ENCODE measurements at regions not wholly inside any gene's neighbourhood (a gene's known extent, or its start where the extent isn't known, plus 50 kb on each side); places are given as distances from the start of the nearest gene placed in this dataset.
"Not testable (repeated sequence)": the region's sequence is repeated elsewhere in the genome, so short reads cannot be mapped to it uniquely, and the experiment has no call there.

- not testable (repeated sequence) for H3K36me3 ChIP-seq (ENCODE audit: control insufficient read depth in 1 of 2, insufficient read depth in 2 of 2, low read length in 2 of 2); H3K27ac ChIP-seq (ENCODE audit: low read depth, low read length); H3K27me3 ChIP-seq (ENCODE audit: control insufficient read depth in 1 of 2, insufficient read depth in 2 of 2, low read length in 2 of 2); H3K4me1 ChIP-seq (ENCODE audit: control insufficient read depth in 1 of 2, insufficient read depth in 2 of 2, low read length in 2 of 2); H3K9me3 ChIP-seq (ENCODE audit: control insufficient read depth in 1 of 2, low read length in 2 of 2); H3K9ac ChIP-seq (ENCODE audit: low read depth in 1 of 2, low read length in 2 of 2); H3K4me3 ChIP-seq (ENCODE audit: low read depth in 1 of 2, low read length in 2 of 2)
These were observed 477.6 kb upstream of the IL12A start for GRCh38 chr3:159510988-159511387.

GRCh38 chr3:159513444-159513843, 475.2 kb upstream of the IL12A start:
- no peak overlapping the region for H3K9ac ChIP-seq (ENCODE audit: low read depth in 1 of 2, low read length in 2 of 2)
- H3K4me3 ChIP-seq (ENCODE audit: low read depth in 1 of 2, low read length in 2 of 2), result no peak overlapping the region
- H3K4me1 ChIP-seq (ENCODE audit: control insufficient read depth in 1 of 2, insufficient read depth in 2 of 2, low read length in 2 of 2), result no peaks in the 10 kb centered on the region

GRCh38 chr3:159513867-159514380, 474.7 kb upstream of the IL12A start:
- Histone ChIP-seq H3K4me1 (ENCODE audit: control insufficient read depth in 1 of 2, insufficient read depth in 2 of 2, low read length in 2 of 2) (no peaks in the 10 kb centered on the region), H3K27ac (ENCODE audit: low read depth, low read length) (no peak overlapping the region), H3K4me3 (ENCODE audit: low read depth in 1 of 2, low read length in 2 of 2) (no peak overlapping the region), H3K36me3 (ENCODE audit: control insufficient read depth in 1 of 2, insufficient read depth in 2 of 2, low read length in 2 of 2) (no peaks in the 10 kb centered on the region), H3K27me3 (ENCODE audit: control insufficient read depth in 1 of 2, insufficient read depth in 2 of 2, low read length in 2 of 2) (no peaks in the 10 kb centered on the region), H3K9me3 (ENCODE audit: control insufficient read depth in 1 of 2, low read length in 2 of 2) (no peaks in the 10 kb centered on the region), H3K9ac (ENCODE audit: low read depth in 1 of 2, low read length in 2 of 2) (no peak overlapping the region)

More at GRCh38 chr3:159513444-159513843, 475.2 kb upstream of the IL12A start:
- H3K36me3 ChIP-seq (ENCODE audit: control insufficient read depth in 1 of 2, insufficient read depth in 2 of 2, low read length in 2 of 2), result no peaks in the 10 kb centered on the region
- H3K27ac ChIP-seq (ENCODE audit: low read depth, low read length), result no peak overlapping the region
- H3K9me3 ChIP-seq (ENCODE audit: control insufficient read depth in 1 of 2, low read length in 2 of 2), result no peaks in the 10 kb centered on the region
- no peaks in the 10 kb centered on the region for H3K27me3 ChIP-seq (ENCODE audit: control insufficient read depth in 1 of 2, insufficient read depth in 2 of 2, low read length in 2 of 2)

GRCh38 chr3:159517105-159517504, 471.5 kb upstream of the IL12A start:
- Histone ChIP-seq H3K4me3 (ENCODE audit: low read depth in 1 of 2, low read length in 2 of 2) (no peak overlapping the region), H3K4me1 (ENCODE audit: control insufficient read depth in 1 of 2, insufficient read depth in 2 of 2, low read length in 2 of 2) (no peaks in the 10 kb centered on the region), H3K36me3 (ENCODE audit: control insufficient read depth in 1 of 2, insufficient read depth in 2 of 2, low read length in 2 of 2) (no peaks in the 10 kb centered on the region), H3K9ac (ENCODE audit: low read depth in 1 of 2, low read length in 2 of 2) (no peak overlapping the region), H3K27me3 (ENCODE audit: control insufficient read depth in 1 of 2, insufficient read depth in 2 of 2, low read length in 2 of 2) (no peaks in the 10 kb centered on the region), H3K9me3 (ENCODE audit: control insufficient read depth in 1 of 2, low read length in 2 of 2) (no peaks in the 10 kb centered on the region), H3K27ac (ENCODE audit: low read depth, low read length) (no peak overlapping the region)

- H3K4me3 ChIP-seq (ENCODE audit: low read depth in 1 of 2, low read length in 2 of 2), result no peak overlapping the region
- H3K9me3 ChIP-seq (ENCODE audit: control insufficient read depth in 1 of 2, low read length in 2 of 2), result no peaks in the 10 kb centered on the region
- H3K27ac ChIP-seq (ENCODE audit: low read depth, low read length), result no peak overlapping the region
- no peak overlapping the region for H3K9ac ChIP-seq (ENCODE audit: low read depth in 1 of 2, low read length in 2 of 2)
- no peaks in the 10 kb centered on the region for H3K27me3 ChIP-seq (ENCODE audit: control insufficient read depth in 1 of 2, insufficient read depth in 2 of 2, low read length in 2 of 2)
- no peaks in the 10 kb centered on the region for H3K36me3 ChIP-seq (ENCODE audit: control insufficient read depth in 1 of 2, insufficient read depth in 2 of 2, low read length in 2 of 2)
- no peaks in the 10 kb centered on the region for H3K4me1 ChIP-seq (ENCODE audit: control insufficient read depth in 1 of 2, insufficient read depth in 2 of 2, low read length in 2 of 2)
These were observed 468.0 kb upstream of the IL12A start for GRCh38 chr3:159520638-159521037.

GRCh38 chr3:159522276-159522675, 466.4 kb upstream of the IL12A start:
- Histone ChIP-seq H3K9ac (ENCODE audit: low read depth in 1 of 2, low read length in 2 of 2) (no peak overlapping the region), H3K4me3 (ENCODE audit: low read depth in 1 of 2, low read length in 2 of 2) (no peak overlapping the region), H3K27ac (ENCODE audit: low read depth, low read length) (no peak overlapping the region), H3K4me1 (ENCODE audit: control insufficient read depth in 1 of 2, insufficient read depth in 2 of 2, low read length in 2 of 2) (no peaks in the 10 kb centered on the region), H3K27me3 (ENCODE audit: control insufficient read depth in 1 of 2, insufficient read depth in 2 of 2, low read length in 2 of 2) (no peaks in the 10 kb centered on the region), H3K9me3 (ENCODE audit: control insufficient read depth in 1 of 2, low read length in 2 of 2) (no peaks in the 10 kb centered on the region), H3K36me3 (ENCODE audit: control insufficient read depth in 1 of 2, insufficient read depth in 2 of 2, low read length in 2 of 2) (no peaks in the 10 kb centered on the region)

GRCh38 chr3:159528251-159528895, 460.3 kb upstream of the IL12A start:
- Histone ChIP-seq H3K36me3 (ENCODE audit: control insufficient read depth in 1 of 2, insufficient read depth in 2 of 2, low read length in 2 of 2) (no peaks in the 10 kb centered on the region), H3K27me3 (ENCODE audit: control insufficient read depth in 1 of 2, insufficient read depth in 2 of 2, low read length in 2 of 2) (no peaks in the 10 kb centered on the region), H3K27ac (ENCODE audit: low read depth, low read length) (no peak overlapping the region), H3K4me3 (ENCODE audit: low read depth in 1 of 2, low read length in 2 of 2) (no peak overlapping the region), H3K9ac (ENCODE audit: low read depth in 1 of 2, low read length in 2 of 2) (no peak overlapping the region), H3K9me3 (ENCODE audit: control insufficient read depth in 1 of 2, low read length in 2 of 2) (no peaks in the 10 kb centered on the region), H3K4me1 (ENCODE audit: control insufficient read depth in 1 of 2, insufficient read depth in 2 of 2, low read length in 2 of 2) (no peaks in the 10 kb centered on the region)

- H3K4me1 ChIP-seq (ENCODE audit: control insufficient read depth in 1 of 2, insufficient read depth in 2 of 2, low read length in 2 of 2), result no peaks in the 10 kb centered on the region
- H3K27me3 ChIP-seq (ENCODE audit: control insufficient read depth in 1 of 2, insufficient read depth in 2 of 2, low read length in 2 of 2), result no peaks in the 10 kb centered on the region
- H3K27ac ChIP-seq (ENCODE audit: low read depth, low read length), result no peak overlapping the region
- H3K4me3 ChIP-seq (ENCODE audit: low read depth in 1 of 2, low read length in 2 of 2), result no peak overlapping the region
- no peaks in the 10 kb centered on the region for H3K9me3 ChIP-seq (ENCODE audit: control insufficient read depth in 1 of 2, low read length in 2 of 2)
- H3K9ac ChIP-seq (ENCODE audit: low read depth in 1 of 2, low read length in 2 of 2), result no peak overlapping the region
- no peaks in the 10 kb centered on the region for H3K36me3 ChIP-seq (ENCODE audit: control insufficient read depth in 1 of 2, insufficient read depth in 2 of 2, low read length in 2 of 2)
These were observed 456.1 kb upstream of the IL12A start for GRCh38 chr3:159532577-159532976.

- Histone ChIP-seq H3K9me3 (ENCODE audit: control insufficient read depth in 1 of 2, low read length in 2 of 2) (no peaks in the 10 kb centered on the region), H3K27ac (ENCODE audit: low read depth, low read length) (no peak overlapping the region), H3K36me3 (ENCODE audit: control insufficient read depth in 1 of 2, insufficient read depth in 2 of 2, low read length in 2 of 2) (no peaks in the 10 kb centered on the region), H3K4me1 (ENCODE audit: control insufficient read depth in 1 of 2, insufficient read depth in 2 of 2, low read length in 2 of 2) (no peaks in the 10 kb centered on the region), H3K9ac (ENCODE audit: low read depth in 1 of 2, low read length in 2 of 2) (no peak overlapping the region), H3K27me3 (ENCODE audit: control insufficient read depth in 1 of 2, insufficient read depth in 2 of 2, low read length in 2 of 2) (no peaks in the 10 kb centered on the region), H3K4me3 (ENCODE audit: low read depth in 1 of 2, low read length in 2 of 2) (no peak overlapping the region)
These were observed 454.1 kb upstream of the IL12A start for GRCh38 chr3:159534496-159534895.

- Histone ChIP-seq H3K27ac (ENCODE audit: low read depth, low read length) (no peak overlapping the region), H3K4me3 (ENCODE audit: low read depth in 1 of 2, low read length in 2 of 2) (no peak overlapping the region), H3K36me3 (ENCODE audit: control insufficient read depth in 1 of 2, insufficient read depth in 2 of 2, low read length in 2 of 2) (no peaks in the 10 kb centered on the region), H3K9me3 (ENCODE audit: control insufficient read depth in 1 of 2, low read length in 2 of 2) (no peaks in the 10 kb centered on the region), H3K9ac (ENCODE audit: low read depth in 1 of 2, low read length in 2 of 2) (no peak overlapping the region), H3K27me3 (ENCODE audit: control insufficient read depth in 1 of 2, insufficient read depth in 2 of 2, low read length in 2 of 2) (no peaks in the 10 kb centered on the region), H3K4me1 (ENCODE audit: control insufficient read depth in 1 of 2, insufficient read depth in 2 of 2, low read length in 2 of 2) (no peaks in the 10 kb centered on the region)
These were observed 451.8 kb upstream of the IL12A start for GRCh38 chr3:159536876-159537275.
